NAMALWA (cell line): ENCODE measurements at regions not wholly inside any gene's neighbourhood (a gene's known extent, or its start where the extent isn't known, plus 50 kb on each side); places are given as distances from the start of the nearest gene placed in this dataset.
"Not testable (repeated sequence)": the region's sequence is repeated elsewhere in the genome, so short reads cannot be mapped to it uniquely, and the experiment has no call there.

Experiments used
- DNase-seq: peaks from one replicate; pipeline ENCODE4 v3.0.0-alpha.2; 2015; ENCODE audit warnings: low spot score

DNA sequence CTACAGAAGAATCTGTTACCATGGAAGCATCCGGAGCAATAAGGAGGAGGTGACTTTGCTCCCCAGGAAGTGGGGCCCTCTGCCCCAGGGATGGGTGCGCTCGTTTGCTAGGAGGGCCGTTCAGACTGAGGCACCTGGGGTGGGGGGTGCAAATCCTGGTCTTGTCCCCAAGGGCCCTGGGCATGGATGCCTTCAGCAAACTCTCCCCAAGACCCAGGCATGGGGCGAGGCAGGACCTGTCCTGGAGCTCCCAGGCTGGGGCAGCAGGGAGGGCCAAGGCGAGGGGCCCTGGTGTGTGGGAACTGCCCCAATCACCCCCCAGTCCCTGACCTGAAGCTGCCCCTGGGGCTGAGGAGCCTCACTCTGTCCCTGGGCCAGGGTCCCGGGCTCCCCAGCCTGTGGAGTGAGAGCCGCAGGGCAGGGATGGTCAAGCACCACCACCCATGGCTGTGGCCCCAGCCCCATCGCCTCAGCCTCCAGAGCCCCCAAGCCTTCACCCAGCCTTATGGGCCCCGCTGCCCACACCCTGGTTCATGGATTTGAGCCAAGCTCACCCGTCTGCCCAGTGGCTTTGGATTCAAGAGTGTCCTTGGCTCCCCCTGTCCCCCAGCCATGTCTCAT is 240.6 kb upstream of the SGCG start:
- DNase-seq, result no peak

DNA sequence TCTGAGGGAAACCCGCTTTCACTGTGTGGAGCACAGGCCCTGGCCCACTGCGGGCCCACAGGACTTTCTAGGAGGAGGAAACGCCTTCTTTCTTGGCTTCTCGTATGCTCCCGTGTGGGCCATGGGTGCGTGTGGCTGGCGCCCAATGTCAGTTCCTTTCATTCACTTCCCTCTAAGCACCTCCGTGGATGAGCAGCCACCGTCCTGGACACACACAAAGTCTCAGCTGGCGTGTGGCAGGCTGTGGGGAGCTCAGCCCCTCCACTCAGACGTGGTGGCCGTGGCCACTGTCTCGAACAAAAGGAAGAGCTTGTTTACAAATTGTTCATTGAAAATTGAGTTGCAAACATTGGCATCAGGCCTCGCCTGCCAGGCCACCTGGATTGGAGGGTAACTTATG is 240.0 kb upstream of the SGCG start:
- DNase-seq, result no peak

DNA sequence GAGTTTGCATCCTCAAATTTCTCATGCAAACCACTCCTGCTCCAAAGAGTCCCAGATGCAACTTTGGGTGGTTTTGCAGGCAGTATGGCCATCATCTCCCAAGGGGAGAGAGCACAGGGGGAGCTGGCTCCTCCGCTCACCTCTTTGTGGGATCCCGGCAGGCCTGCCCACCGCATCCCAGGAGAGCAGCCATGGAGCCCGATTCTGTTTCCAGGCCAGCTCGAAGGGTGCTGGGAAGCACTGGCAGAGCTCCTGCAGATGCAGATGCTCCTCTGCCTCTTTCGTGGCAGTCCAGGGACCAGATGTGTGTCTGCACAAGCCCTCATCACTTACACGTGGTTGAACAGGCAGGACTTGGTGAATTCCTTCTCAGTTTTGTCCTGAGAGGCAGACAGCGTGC is 239.3 kb upstream of the SGCG start:
- DNase-seq, result not testable (repeated sequence)

DNA sequence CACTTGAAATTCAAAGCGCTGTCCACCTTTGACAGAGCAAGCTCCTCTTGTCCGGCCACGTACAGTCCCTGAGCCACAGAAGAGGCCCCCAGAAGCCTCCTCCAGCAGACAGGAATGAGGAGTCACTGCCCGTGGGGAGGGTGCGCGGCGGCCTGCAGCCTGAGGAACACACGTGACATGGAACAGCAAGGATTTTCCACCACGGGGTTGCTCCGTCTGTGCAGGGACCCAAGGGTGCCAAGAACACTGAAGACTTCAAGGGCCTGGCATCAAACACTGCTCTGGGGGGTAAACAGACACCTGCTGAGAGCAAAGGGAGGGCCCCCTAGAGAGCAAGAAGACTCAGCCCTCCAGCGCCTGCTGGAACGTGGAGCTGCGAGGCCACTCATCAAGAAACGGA is 237.9 kb upstream of the SGCG start:
- DNase-seq, result not testable (repeated sequence)

DNA sequence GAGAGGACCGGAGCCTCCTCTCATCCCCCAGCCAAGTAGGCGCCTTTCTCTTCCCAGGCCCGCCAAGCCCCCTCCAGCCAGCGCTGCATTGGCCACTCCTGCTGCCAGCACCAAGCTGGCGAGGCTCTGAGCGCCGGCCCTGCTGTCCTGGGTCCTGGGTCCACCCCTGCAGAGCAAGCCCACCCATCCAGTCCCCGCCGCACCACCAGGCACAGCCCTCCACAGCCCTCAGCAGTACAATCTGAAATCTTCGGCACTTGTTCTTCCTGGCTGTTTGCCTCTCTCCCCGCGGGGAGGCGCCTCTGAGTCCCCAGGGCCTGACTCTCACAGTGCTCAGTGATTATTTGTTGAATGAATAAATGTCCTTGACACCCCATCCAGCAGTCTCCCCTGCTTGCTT is 236.4 kb upstream of the SGCG start:
- DNase-seq, result peak; percentile 7

DNA sequence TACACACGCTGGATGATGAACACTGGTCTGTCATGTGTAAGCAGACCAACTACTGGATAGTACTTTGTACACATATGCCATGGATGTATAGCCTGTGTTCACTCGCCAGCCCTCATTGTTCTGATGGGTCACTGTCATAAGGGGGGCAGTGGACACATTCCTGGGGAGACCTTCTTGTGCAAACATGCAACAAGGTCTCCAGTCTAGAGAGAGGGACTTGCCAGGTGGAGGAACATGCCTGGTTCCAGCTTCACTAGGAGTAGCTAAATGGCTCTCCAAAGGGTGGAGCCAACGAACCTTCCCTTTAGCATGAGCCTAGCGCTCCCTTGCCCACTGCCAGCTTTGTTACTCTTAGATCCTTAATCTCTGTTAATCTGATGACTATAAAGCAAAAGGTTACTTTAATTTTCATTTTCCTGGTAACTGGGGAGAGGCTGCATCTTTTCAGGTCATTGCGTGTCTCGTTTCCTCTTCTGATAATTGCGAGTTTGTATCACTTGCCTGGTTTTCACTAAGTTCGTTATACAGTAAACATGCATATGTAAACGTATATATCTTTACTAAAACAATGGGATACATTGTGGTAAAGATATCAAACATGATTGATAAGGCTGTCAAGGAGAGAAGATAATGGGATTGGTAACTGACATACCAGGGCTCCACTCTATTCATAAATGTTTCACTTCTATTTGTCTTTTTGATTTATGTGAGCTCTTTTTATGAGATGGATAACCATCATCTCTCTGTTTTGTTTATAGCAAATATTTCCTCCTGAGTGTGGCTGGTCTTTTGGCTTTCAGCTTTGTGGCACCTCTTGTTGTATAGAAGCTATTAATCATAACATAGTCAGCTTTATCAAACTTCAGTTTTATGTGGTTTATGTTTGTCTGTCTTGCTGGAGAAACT is 235.2 kb upstream of the SGCG start:
- DNase-seq, result no peak

DNA sequence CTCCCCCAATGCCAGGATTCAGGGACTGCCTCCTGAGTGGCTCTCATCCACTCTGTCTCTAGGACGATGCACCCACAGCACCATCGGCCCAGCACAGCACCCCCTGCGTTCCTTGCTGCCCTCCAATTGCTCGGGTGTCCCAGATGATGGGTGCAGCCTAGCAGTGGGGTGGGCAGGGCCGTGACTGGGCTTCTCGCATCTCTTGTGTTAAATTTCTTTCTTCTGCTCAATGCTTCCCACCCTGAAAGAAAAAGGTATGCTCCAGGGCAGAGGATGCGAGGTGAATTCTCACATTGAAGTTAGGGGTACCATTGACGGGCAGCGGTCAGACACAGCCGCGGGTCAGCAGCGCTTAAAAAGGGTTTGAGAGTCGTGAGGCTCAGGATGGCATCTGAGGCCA is 232.4 kb upstream of the SGCG start:
- no peak for DNase-seq

DNA sequence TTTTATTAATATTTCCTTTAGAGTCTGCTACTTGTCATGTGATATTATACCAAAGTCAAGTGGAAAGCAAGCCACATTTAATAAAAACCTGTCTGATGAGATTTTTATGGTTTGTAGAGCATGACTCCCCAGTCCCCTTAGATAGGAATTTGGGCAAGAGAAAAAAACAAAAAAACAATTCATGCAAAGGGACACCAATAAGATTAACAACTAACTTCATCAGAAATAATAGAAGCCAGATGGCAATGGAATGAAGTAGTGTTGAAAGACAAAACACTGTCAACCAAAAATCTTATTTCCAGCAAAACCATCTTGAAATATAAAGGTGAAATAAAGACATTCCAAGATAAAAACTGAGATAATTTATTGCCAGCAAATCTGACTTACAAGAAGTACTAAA is 228.8 kb upstream of the SGCG start:
- not testable (repeated sequence) for DNase-seq

DNA sequence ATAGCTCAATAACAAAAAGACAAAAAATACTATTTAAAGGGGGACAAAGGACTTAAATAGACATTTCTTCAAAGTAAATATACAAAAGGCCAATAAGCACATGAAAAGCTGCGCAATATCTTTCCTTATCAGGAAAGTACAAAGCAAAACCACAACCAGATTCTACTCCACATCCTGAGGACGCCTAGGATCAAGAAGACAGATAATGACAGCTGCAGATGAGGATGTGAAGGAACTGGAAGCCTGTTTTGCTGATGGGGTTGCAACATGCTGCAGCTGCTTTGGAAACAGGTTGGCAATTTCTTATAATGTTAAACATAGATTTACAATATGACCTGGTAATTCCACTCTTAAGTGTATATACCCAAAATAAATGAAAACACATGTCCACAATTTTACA is 225.6 kb upstream of the SGCG start:
- DNase-seq, result not testable (repeated sequence)

DNA sequence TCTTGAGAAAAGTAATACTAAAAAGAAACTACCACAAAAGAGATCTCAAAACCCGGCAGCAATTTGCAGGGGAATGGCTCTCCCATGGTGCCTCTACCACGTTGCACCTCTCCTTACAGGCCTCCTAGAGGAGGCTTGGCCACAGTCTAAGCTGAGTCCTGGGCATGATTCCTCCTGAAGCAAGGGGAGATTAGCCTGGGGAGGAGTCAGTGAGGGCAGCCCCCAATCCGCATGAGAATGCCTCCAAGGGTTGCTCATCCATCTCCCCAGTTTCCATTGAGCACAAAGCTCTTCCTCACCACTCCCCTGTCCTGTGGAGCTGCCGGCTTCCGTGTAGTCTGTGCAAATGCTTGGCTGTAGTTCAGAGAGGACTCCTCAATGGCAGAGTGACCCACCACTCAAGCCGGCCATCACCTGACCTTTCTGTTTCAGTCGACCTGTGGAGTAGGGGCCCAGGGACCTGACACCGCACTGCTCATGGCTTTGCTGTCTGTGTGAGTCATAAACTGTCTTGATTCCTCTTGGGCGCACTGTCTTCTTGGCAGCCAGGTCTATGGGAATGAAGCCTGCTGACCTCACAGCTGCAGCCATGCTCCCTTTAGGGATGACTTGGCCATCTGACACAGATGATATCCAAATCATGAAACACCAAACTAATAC is 224.2 kb upstream of the SGCG start:
- DNase-seq, result not testable (repeated sequence)

DNA sequence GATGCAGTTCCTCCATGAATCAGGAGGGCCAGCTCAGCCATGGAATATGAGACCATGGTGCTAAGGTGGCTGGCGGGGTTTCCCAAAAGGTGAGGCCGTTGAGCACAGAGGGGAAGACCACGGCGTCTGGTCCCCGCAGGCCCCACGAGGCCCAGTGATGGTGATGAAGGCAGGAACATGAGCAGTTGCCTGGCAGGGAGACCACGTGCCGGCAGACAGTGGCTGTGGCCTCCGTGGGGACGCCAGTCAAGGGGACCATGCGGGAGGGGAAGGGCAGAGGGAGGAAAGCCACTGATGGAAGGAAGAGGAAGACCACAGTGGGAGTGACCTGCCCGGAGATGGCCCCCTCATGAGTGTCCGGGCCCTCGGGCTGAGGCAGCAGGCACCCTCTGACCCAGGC is 220.9 kb upstream of the SGCG start:
- not testable (repeated sequence) for DNase-seq

DNA sequence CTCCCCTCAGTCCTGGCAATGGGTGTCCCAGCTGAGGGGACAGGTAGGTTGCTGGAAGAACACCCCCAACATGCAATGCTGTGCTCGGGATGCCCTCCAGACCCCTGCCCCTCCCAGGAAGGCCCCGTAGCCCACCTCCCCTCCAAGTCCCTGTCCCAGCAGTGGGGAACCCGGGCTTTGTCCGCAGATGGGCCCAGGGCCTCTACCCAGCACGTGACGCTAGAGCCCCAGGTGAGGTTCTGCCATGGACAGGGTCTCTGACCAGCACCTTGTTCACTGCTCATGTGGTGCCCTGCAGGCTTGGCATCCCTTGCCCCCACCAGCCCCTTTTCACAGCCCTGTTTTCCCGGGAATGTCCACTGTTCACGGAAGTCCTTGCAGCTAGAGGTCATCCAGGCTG is 220.0 kb upstream of the SGCG start:
- no peak for DNase-seq

DNA sequence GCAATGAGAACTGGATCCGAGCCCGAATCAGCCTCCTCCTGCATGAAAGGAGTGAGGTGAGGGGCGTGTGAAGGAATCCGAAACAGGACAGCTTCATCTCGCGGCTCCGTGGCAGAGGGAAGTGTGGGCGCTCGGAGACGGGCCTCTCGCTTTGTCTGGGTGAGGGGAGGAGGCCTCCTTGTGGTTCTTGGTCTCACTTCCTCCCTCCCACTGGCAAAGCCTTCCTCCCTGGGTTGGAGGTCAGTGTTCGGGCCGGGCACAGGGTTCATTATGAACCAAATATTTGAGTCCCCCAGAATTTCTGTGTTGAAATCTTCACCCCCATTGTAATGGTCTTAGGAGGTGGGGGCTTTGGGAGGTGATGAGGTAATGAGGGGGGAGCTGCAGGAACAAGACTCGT is 219.4 kb upstream of the SGCG start:
- not testable (repeated sequence) for DNase-seq

DNA sequence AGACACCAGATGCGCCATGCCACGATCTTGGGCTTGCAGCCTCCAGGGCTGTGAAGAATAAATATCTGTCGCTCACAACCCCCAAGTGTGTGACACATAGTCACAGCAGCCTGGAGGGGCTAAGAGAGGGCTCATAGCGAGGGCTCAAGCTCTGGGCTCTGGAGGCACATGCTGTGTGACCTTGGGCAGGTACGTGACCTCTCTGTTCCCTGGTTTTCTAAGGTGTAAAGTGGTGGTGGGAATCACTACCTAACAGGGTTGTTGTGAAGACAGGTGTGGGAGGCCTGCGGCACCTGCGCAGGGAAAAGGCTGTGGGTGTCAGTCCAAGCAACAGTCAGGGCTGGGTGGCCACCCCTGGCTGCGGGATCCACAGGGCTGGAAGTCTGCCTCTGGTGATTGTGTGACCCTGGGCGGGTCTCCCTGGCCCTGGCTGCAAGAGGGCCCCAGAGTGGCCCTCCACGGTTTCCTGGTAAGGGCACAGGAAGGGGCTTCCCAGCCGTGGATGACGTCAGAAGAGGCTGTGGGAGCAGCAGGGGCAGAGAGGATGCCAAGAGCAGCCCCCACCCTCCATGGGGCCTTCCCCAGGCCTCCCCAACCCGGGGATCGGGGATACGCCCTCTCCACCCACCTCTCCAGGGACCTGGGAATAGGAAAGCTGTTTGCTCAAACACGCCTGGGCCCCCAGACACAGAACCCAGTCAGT is 218.8 kb upstream of the SGCG start:
- DNase-seq, result no peak

DNA sequence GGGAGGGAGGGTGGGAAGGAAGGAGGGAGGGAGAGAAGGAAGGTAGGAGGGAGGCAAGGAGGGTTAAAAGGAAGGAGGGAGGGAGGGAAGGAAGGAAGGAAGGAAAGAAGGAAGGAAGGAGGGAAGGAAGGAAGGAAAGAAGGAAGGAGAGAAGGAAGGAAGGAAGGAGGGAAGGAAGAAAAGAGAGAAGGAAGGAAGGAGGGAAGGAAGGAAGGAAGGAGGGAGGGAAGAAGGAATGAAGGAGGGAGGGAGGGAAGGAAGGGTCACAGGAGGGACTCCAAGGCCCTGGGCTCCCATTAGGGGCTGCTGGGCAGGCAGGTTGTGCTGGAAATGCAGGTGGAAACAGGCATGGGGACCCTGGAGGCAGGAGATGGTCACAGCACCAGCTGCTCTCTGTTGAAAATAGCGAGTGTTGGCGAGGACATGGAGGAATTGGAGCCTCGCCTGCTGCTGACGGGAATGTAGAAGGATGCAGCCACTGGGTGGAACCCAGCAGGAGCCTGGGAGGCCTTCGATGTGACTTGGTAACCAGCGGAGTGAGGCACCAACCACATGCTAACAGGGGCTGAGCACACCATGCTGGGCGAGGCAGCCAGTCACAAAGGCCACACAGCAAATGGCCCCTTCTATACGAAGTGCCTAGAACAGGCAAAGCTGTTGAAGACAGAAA is 217.3 kb upstream of the SGCG start:
- DNase-seq, result not testable (repeated sequence)

DNA sequence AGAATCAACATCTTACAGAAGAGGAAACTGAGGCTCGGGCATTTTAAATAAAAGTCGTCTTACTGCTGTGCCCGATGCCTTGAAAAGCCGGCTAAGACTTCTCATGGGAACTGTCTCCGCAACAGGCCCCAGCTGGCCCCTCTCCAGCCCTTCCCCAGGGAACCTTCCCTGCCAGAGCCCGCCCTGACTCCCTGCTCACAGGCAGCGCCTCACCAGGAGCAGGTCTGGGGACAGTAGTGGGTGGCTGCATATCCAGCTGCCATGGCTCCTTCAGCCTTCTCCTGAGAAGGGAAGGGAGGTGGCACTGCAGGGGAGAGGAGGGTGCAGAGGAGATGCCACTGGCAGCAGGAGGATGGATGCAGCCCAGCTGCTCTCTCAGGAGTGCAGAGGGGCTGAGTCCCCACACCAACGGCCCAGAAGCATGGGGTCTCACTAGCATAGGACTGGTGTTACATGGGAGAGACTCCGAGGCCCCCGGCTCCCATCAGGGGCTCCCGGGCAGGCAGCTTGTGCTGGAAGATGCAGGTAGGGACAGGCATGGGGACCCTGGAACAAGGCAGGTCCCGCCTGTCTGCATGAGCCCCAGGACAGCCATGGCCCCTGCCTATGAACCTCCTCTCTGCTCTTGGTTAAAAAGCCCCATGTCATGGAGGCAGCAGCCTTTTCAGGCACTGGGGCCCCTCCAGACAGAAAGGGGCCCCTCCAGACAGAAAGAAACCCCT is 216.4 kb upstream of the SGCG start:
- DNase-seq, result no peak

DNA sequence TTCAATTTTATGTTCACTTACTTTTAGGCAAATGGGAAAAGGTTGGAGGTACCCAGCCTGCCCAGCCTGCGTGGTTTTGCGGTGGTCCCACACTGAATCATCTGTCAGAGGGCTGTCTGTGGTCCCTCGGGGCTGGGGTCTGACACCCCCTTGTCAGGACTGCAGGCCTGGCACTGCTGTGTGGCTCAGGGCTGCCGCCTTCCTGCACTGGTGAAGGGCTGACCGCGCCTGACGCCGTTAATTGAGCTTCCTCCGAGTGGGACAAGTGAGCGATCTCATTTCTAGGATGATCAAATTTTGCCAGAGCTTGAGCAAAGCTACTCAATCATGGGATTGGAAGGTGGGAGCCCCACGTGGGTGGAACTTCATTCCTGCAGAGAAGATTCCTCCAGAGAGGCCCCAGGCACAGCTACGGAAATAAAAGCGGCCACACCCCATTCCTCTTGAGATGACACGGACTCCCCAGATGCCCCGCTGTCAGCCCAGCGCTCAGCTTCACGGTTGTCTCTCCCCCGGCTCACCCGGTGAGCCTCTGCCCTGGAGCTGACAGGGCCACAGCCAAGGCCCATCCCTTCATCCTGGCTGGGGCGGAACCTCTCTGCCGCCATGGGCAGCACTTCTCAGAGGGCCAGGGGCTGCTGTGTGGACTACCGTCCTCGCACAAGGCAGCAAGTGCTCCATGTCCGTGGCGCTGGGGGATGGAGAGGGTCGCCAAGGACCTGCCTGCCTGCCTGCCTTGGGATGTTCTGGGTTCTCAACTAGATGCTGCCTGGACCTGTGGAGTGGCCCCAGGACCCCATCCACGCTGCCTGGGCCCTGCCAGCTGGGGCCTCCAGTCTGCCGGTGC is 215.5 kb upstream of the SGCG start:
- DNase-seq, result not testable (repeated sequence)

DNA sequence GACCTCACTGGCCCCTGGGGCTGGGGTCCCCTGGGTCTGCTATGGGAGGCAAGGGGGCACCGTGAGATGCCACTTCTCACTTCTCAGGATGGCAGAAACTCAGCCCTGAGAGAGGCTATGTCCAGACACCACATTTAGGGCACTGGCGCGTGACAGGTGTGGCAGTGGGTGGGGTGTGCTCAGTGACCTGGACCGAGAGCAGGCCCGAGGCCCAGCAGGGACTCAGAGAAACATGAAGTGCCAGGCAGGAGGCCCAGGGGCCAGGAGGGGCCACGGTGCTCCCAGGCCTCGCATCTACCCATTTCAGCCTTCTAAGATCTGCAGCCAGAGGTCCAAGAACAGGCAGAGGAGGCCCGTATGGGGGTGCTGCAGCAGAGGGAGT is 214.9 kb upstream of the SGCG start:
- DNase-seq, result not testable (repeated sequence)

DNA sequence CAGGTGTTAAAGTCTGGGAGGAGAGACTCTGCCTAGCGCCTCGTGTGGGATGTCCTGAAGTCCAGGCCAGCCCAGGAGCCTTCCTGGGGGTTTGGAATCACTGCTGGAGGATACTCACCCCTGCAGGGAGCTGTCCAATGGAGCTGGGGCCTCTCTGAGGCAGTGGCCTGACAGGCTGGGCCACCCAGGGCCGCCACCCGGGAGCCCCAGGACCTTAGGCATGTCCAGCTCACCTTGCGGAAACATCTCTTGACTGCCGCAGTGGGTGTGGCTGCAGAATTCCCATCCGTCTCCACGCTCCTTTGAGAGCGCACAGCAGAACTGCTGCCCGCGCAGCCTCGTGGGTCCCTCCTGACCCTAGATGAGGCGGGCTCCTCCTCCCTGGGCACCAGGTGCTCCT is 214.0 kb upstream of the SGCG start:
- not testable (repeated sequence) for DNase-seq

DNA sequence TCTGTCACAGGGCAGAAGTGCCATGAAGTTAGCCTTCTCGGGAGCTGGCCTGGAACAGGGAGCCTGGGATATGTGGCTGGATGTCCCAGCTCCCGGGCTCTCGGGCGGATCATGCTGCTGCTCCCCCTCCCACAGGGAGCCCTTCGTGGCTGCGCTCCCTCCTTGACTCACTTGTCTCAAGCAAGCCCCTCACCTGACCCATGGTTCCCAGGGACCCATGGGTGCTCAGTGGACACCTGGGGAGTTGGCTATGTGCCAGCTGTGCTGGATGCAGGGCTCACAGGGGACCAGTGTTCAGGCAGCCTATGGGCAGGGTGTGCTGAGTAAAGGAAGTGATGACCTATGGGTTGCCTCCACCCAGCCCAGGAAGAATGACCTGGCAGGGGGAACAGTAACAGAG is 213.1 kb upstream of the SGCG start:
- no peak for DNase-seq
